Fibroblast of the aortic adventitia (primary cell): ENCODE measurements at regions not wholly inside any gene's neighbourhood (a gene's known extent, or its start where the extent isn't known, plus 50 kb on each side); places are given as distances from the start of the nearest gene placed in this dataset.
"Not testable (repeated sequence)": the region's sequence is repeated elsewhere in the genome, so short reads cannot be mapped to it uniquely, and the experiment has no call there.

Experiments used
- DNase-seq: peaks from one replicate; pipeline ENCODE4 v3.0.0-alpha.2; 2010; ENCODE audit warnings: low read depth
- H3K4me3 ChIP-seq: 2 replicates; pipeline ENCODE4 v1.5.1; 2011; ENCODE audit warnings: low read depth, mild to moderate bottlenecking, control low read depth, low read length, moderate library complexity
- CTCF ChIP-seq: IDR thresholded peaks from 2 replicates; pipeline ENCODE4 v1.5.1; 2011; ENCODE audit warnings: mild to moderate bottlenecking, low read length, control low read depth, inconsistent platforms; ENCODE audit not compliant: insufficient read depth

DNA sequence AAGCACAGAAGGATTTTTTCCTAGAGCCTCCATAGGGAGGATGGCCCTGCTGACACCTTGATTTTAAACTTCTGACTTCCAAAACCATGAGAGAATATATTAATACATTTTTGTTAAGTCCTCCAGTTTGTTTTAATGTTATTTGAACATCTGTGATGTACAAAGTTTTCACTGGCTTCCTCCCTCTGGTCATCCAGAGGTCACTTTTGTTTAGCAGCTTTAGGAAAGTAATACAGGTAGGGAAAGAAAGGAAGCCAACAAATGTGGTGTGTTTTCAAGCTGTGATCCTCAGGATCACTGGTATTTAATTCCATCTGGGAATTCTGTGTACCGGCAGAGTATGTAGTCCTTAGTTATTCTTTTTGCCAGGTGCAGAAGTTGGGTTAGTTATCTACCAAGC lies 488.8 kb upstream of the ATXN8OS start:
- DNase-seq, result no peak
- no peak for TF ChIP-seq CTCF

GRCh38 chr13:69618393-69618792 lies 489.2 kb upstream of the ATXN8OS start:
- no peak for TF ChIP-seq CTCF
- no peak overlapping the region for H3K4me3 ChIP-seq
- no peak for DNase-seq

More for the DNA sequence above, 488.8 kb upstream of the ATXN8OS start:
- no peak overlapping the region for H3K4me3 ChIP-seq

DNA sequence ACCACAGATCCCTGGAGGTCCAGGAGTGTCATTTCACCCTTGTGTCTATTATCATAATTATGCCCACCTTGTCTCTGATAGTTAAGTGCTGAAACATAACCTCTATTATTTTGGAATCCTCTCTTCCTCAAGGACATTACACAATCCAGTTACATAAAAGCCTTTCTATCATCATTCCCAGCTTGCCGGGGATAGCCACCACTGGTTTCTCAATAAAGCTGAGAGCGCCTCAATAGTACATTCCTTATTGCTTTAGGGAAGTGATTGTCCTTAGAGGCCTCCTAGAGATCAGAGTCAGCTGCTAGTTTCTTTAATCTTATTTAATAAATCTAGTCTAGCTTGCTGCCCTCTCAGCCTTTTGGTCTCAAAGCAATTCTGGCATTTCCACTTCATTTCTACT lies 490.0 kb upstream of the ATXN8OS start:
- TF ChIP-seq CTCF, result no peak
- no peak for DNase-seq
- H3K4me3 ChIP-seq, result no peak overlapping the region

DNA sequence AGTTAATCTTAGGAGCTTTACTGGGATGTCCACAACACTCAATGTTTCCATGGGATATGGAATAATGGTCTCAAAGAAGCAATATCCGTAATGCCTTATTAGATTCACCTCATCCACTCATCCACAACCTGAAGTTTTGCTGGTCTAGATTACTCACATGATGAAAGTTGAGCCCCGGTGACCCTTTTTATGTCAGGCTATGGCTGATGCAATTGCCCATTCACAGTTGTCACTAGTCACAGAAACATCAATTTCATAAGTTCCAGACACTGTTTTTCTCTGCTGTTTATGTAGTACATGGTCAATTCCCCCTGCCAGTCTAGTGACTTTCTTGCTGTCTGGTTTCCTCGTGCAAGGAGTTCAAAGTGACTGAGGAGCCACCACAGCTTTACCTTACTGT lies 491.2 kb upstream of the ATXN8OS start:
- TF ChIP-seq CTCF, result no peak
- no peak overlapping the region for H3K4me3 ChIP-seq
- no peak for DNase-seq

- H3K4me3 ChIP-seq, DNase-seq: not testable (repeated sequence)
These were observed 492.6 kb upstream of the ATXN8OS start for GRCh38 chr13:69615055-69615454.

DNA sequence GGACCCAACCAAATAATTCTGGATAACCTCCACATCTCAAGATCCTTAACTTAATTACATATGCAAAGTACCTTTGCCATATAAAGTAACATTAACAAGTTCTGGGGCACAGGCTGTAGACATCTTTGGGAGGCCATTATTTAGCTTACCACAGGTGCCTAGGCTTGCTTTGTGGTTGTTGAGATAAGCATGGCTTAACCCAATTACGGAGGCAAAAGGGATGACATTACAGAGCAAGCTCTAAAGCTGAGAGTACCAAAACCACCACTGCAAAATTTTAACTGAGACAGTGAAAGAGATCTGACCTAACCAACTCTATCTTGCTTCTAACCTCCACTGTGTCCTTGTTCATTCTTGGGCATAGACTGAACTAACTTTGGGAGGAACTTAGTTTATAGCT lies 502.9 kb upstream of the ATXN8OS start:
- TF ChIP-seq CTCF, result no peak
- no peak overlapping the region for H3K4me3 ChIP-seq
- no peak for DNase-seq

DNA sequence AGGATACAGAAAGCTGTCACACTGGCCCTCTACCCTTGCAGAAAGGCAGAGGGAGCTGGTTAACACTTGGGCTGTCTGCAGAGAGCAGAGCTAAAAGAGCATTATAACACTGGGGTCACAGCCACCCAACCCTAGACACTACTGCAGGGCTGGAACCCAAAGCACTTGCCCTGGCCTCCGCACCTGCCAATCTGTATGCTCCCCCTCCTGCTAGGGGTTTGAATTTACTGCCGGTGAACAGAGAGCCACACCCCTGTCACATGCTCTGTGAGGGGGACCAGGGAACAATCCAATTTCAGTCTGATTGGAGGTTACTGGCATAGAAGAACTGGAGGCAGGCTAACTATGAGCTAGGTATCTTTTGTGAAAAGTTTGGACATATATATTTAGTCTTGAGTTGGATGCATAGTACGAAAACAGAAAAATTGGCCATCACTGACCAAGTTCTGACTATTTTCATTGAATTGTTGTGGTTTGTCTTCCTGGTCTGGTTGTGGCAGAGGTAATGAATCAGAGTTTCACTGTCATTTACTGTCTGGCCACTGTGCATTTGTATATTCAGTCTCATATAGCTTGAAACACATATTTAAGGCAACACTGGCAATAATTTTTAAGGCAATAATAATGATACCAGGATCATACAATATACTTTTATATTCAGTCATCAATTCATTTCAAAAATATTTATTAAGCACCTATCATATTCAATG lies 504.3 kb upstream of the ATXN8OS start:
- TF ChIP-seq CTCF, result no peak
- no peak for DNase-seq
- H3K4me3 ChIP-seq, result no peak overlapping the region
